Bronchial epithelial cell (primary cell): ENCODE measurements at regions not wholly inside any gene's neighbourhood (a gene's known extent, or its start where the extent isn't known, plus 50 kb on each side); places are given as distances from the start of the nearest gene placed in this dataset.

Experiments
- DNase-seq: peaks from one replicate; pipeline ENCODE4 v3.0.0-alpha.2; 2010; ENCODE audit warnings: low read depth
- FAIRE-seq: peaks from 2 replicates; lab custom pipeline; 2011; peaks lifted over from hg19 to GRCh38; lab: Jason Lieb, UNC
- H3K27me3 ChIP-seq: 2 replicates; pipeline ENCODE4 v1.5.1; 2011; ENCODE audit warnings: low read length; ENCODE audit not compliant: control insufficient read depth, insufficient read depth
- H3K36me3 ChIP-seq: 2 replicates; pipeline ENCODE4 v1.5.1; 2011; ENCODE audit warnings: low read length; ENCODE audit not compliant: control insufficient read depth, insufficient read depth
- H3K4me3 ChIP-seq: 2 replicates; pipeline ENCODE4 v1.5.1; 2011; ENCODE audit warnings: mild to moderate bottlenecking, low read depth, low read length, control low read depth
- CTCF ChIP-seq: IDR thresholded peaks from 2 replicates; pipeline ENCODE4 v1.5.1; 2011; ENCODE audit warnings: mild to moderate bottlenecking, moderate library complexity, low read length, control low read depth, inconsistent platforms; ENCODE audit not compliant: insufficient read depth, severe bottlenecking

- Histone ChIP-seq H3K36me3 (no peaks in the 10 kb centered on the region), H3K4me3 (no peak overlapping the region)
- DNase-seq = no peak
These were observed 143.2 kb downstream of the PHLDA1 start for GRCh38 chr12:75888399-75888798.

GRCh38 chr12:75887979-75888378, 143.6 kb downstream of the PHLDA1 start:
- H3K36me3 ChIP-seq = no peaks in the 10 kb centered on the region
- H3K4me3 ChIP-seq = no peak overlapping the region
- no peak for TF ChIP-seq CTCF
- no peak for DNase-seq
- H3K27me3 ChIP-seq = no peaks in the 10 kb centered on the region
- FAIRE-seq = no peak

More at GRCh38 chr12:75888399-75888798, 143.2 kb downstream of the PHLDA1 start:
- TF ChIP-seq CTCF = no peak
- FAIRE-seq = no peak
- no peaks in the 10 kb centered on the region for H3K27me3 ChIP-seq

GRCh38 chr12:75884465-75884985, 147.1 kb downstream of the PHLDA1 start:
- DNase-seq (no peak), FAIRE-seq (no peak)
- TF ChIP-seq CTCF = no peak
- Histone ChIP-seq H3K27me3 (no peaks in the 10 kb centered on the region), H3K4me3 (no peak overlapping the region), H3K36me3 (no peaks in the 10 kb centered on the region)

- DNase-seq (no peak), FAIRE-seq (no peak)
- Histone ChIP-seq H3K27me3 (no peaks in the 10 kb centered on the region), H3K4me3 (no peak overlapping the region), H3K36me3 (no peaks in the 10 kb centered on the region)
- no peak for TF ChIP-seq CTCF
These were observed 148.3 kb downstream of the PHLDA1 start for GRCh38 chr12:75883241-75883640.

GRCh38 chr12:75882421-75882820, 149.2 kb downstream of the PHLDA1 start:
- Histone ChIP-seq H3K4me3 (no peak overlapping the region), H3K27me3 (no peaks in the 10 kb centered on the region), H3K36me3 (no peaks in the 10 kb centered on the region)
- FAIRE-seq (no peak), DNase-seq (no peak)
- TF ChIP-seq CTCF = no peak

- DNase-seq = no peak
- H3K36me3 ChIP-seq = no peaks in the 10 kb centered on the region
- H3K27me3 ChIP-seq = no peaks in the 10 kb centered on the region
- H3K4me3 ChIP-seq = no peak overlapping the region
- no peak for TF ChIP-seq CTCF
- FAIRE-seq = no peak
These were observed 149.7 kb downstream of the PHLDA1 start for GRCh38 chr12:75881920-75882319.
